HEK293 (cell line): ENCODE measurements at regions not wholly inside any gene's neighbourhood (a gene's known extent, or its start where the extent isn't known, plus 50 kb on each side); places are given as distances from the start of the nearest gene placed in this dataset.

Experiments
- FEZF1 ChIP-seq: fragments of 450-650 bp; formaldehyde crosslinking; IDR thresholded peaks from 2 replicates; pipeline ENCODE4 v1.5.1; 2016; ENCODE audit warnings: missing biosample characterization, missing genetic modification characterization
- MYNN ChIP-seq: fragments of 450-650 bp; formaldehyde crosslinking; IDR thresholded peaks from 2 replicates; pipeline ENCODE4 v1.5.1; 2016; ENCODE audit warnings: missing biosample characterization, missing genetic modification characterization, borderline replicate concordance
- YY2 ChIP-seq: fragments of 450-650 bp; formaldehyde crosslinking; IDR thresholded peaks from 2 replicates; pipeline ENCODE4 v1.5.1; 2016; ENCODE audit warnings: missing biosample characterization, missing genetic modification characterization
- ZNF660 ChIP-seq: fragments of 450-650 bp; IDR thresholded peaks from 2 replicates; pipeline ENCODE4 v1.5.1; 2018; ENCODE audit warnings: missing biosample characterization, mild to moderate bottlenecking, missing genetic modification characterization
- ZNF777 ChIP-seq: fragments of 450-650 bp; formaldehyde crosslinking; IDR thresholded peaks from 2 replicates; pipeline ENCODE4 v1.5.1; 2017; ENCODE audit warnings: missing biosample characterization, missing genetic modification characterization, borderline replicate concordance
- ZNF791 ChIP-seq: fragments of 450-650 bp; formaldehyde crosslinking; IDR thresholded peaks from 2 replicates; pipeline ENCODE4 v1.5.1; 2016; ENCODE audit warnings: missing biosample characterization, missing genetic modification characterization
- TF ChIP-seq, protein P1 (sequence below): fragments of 450-650 bp; formaldehyde crosslinking; IDR thresholded peaks from 2 replicates; pipeline ENCODE4 v1.5.1; 2016; ENCODE audit warnings: missing biosample characterization, missing genetic modification characterization

DNA sequence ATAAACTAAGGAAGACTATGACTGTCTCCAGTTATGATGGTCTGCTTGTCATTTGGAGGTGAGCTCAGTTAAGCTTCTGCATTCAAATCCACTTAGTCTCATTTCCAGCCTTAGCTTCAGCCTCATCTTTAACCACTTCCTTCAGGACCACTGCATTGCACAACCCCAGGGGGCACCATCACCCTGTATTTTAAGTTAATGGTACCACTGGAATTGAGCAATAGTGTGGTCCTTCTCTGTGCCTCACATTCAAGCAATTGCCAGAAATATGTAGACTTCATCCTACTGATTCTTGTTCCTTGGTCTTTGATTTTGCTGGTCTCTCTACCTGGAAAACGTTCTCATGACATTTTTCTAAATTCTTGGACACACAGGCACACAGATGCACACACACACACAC lies 131.5 kb upstream of the PTPN3 start:
- TF ChIP-seq MYNN (tag by site-specific recombination) (no peak), ZNF660 (tag by site-specific recombination) (no peak), FEZF1 (tag by site-specific recombination) (no peak), ZNF777 (no peak), YY2 (tag by site-specific recombination) (no peak), ZNF791 (tag by site-specific recombination) (no peak)
- TF ChIP-seq, protein P1, sequence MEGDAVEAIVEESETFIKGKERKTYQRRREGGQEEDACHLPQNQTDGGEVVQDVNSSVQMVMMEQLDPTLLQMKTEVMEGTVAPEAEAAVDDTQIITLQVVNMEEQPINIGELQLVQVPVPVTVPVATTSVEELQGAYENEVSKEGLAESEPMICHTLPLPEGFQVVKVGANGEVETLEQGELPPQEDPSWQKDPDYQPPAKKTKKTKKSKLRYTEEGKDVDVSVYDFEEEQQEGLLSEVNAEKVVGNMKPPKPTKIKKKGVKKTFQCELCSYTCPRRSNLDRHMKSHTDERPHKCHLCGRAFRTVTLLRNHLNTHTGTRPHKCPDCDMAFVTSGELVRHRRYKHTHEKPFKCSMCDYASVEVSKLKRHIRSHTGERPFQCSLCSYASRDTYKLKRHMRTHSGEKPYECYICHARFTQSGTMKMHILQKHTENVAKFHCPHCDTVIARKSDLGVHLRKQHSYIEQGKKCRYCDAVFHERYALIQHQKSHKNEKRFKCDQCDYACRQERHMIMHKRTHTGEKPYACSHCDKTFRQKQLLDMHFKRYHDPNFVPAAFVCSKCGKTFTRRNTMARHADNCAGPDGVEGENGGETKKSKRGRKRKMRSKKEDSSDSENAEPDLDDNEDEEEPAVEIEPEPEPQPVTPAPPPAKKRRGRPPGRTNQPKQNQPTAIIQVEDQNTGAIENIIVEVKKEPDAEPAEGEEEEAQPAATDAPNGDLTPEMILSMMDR (tag by site-specific recombination) = no peak
